DOHH2 (cell line): ENCODE measurements at regions not wholly inside any gene's neighbourhood (a gene's known extent, or its start where the extent isn't known, plus 50 kb on each side); places are given as distances from the start of the nearest gene placed in this dataset.
"Not testable (repeated sequence)": the region's sequence is repeated elsewhere in the genome, so short reads cannot be mapped to it uniquely, and the experiment has no call there.

Experiments
- EZH2phosphoT487 ChIP-seq: fragments of 200-600 bp; sonication (generic); IDR thresholded peaks from 2 replicates; pipeline ENCODE4 v1.6.1; 2017; ENCODE audit warnings: borderline replicate concordance, mild to moderate bottlenecking, antibody characterized with exemption, low read length, moderate library complexity, mixed read lengths
- TF ChIP-seq, protein P1 (sequence below): fragments of 200-600 bp; sonication (generic); IDR thresholded peaks from one replicate; pipeline ENCODE4 v1.5.1; 2014; ENCODE audit warnings: antibody characterized with exemption, mild to moderate bottlenecking, low read depth, low read length; ENCODE audit not compliant: poor library complexity, severe bottlenecking

- TF ChIP-seq, protein P1, sequence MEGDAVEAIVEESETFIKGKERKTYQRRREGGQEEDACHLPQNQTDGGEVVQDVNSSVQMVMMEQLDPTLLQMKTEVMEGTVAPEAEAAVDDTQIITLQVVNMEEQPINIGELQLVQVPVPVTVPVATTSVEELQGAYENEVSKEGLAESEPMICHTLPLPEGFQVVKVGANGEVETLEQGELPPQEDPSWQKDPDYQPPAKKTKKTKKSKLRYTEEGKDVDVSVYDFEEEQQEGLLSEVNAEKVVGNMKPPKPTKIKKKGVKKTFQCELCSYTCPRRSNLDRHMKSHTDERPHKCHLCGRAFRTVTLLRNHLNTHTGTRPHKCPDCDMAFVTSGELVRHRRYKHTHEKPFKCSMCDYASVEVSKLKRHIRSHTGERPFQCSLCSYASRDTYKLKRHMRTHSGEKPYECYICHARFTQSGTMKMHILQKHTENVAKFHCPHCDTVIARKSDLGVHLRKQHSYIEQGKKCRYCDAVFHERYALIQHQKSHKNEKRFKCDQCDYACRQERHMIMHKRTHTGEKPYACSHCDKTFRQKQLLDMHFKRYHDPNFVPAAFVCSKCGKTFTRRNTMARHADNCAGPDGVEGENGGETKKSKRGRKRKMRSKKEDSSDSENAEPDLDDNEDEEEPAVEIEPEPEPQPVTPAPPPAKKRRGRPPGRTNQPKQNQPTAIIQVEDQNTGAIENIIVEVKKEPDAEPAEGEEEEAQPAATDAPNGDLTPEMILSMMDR = not testable (repeated sequence)
- TF ChIP-seq EZH2phosphoT487 = not testable (repeated sequence)
Measured at GRCh38 chr10:117453484-117453883, 78.2 kb upstream of the PDZD8 start.
